Astrocyte (in vitro differentiated cells and primary cell): ENCODE measurements at regions not wholly inside any gene's neighbourhood (a gene's known extent, or its start where the extent isn't known, plus 50 kb on each side); places are given as distances from the start of the nearest gene placed in this dataset.

Source experiments
- DNase-seq: peaks from one replicate; pipeline ENCODE4 v3.0.0-alpha.2; 2010; ENCODE audit warnings: low read depth
- FAIRE-seq: peaks from 2 replicates; lab custom pipeline; 2011; peaks lifted over from hg19 to GRCh38; lab: Jason Lieb, UNC
- H2AFZ ChIP-seq: 2 replicates; pipeline ENCODE4 v1.6.0; 2012; ENCODE audit warnings: low read depth, low read length, inconsistent platforms
- H3K27ac ChIP-seq: 2 replicates; pipeline ENCODE4 v1.5.1; 2011; ENCODE audit warnings: low read depth, low read length, inconsistent platforms
- H3K27me3 ChIP-seq: 2 replicates; pipeline ENCODE4 v1.6.0; 2011; ENCODE audit warnings: low read length, inconsistent platforms; ENCODE audit not compliant: insufficient read depth
- H3K36me3 ChIP-seq: 2 replicates; pipeline ENCODE4 v1.5.1; 2011; ENCODE audit warnings: low read length, inconsistent platforms; ENCODE audit not compliant: insufficient read depth
- H3K4me1 ChIP-seq: 2 replicates; pipeline ENCODE4 v1.5.1; 2011; ENCODE audit warnings: low read length, inconsistent platforms; ENCODE audit not compliant: insufficient read depth
- H3K4me2 ChIP-seq: 2 replicates; pipeline ENCODE4 v1.6.0; 2012; ENCODE audit warnings: low read length, inconsistent platforms
- H3K4me3 ChIP-seq: 2 replicates; pipeline ENCODE4 v1.5.1; 2011; ENCODE audit warnings: low read depth, mild to moderate bottlenecking, low read length, inconsistent platforms; ENCODE audit not compliant: insufficient read depth
- H3K79me2 ChIP-seq: 2 replicates; pipeline ENCODE4 v1.6.0; 2012; ENCODE audit warnings: mild to moderate bottlenecking, low read length, inconsistent platforms; ENCODE audit not compliant: insufficient read depth
- H3K9ac ChIP-seq: 2 replicates; pipeline ENCODE4 v1.6.0; 2012; ENCODE audit warnings: mild to moderate bottlenecking, low read length, inconsistent platforms
- H3K9me3 ChIP-seq: 2 replicates; pipeline ENCODE4 v1.5.1; 2012; ENCODE audit warnings: low read depth, mild to moderate bottlenecking, low read length, inconsistent platforms; ENCODE audit not compliant: insufficient read depth
- H4K20me1 ChIP-seq: 2 replicates; pipeline ENCODE4 v1.6.0; 2012; ENCODE audit warnings: low read length, inconsistent platforms; ENCODE audit not compliant: insufficient read depth
- H3K27ac Mint-ChIP-seq: one replicate; pipeline ENCODE4 v1.8.0; 2021; ENCODE audit warnings: mild to moderate bottlenecking, mixed read lengths; ENCODE audit not compliant: unreplicated experiment
- H3K27me3 Mint-ChIP-seq: one replicate; pipeline ENCODE4 v1.8.0; 2021; ENCODE audit warnings: low read depth, mixed read lengths; ENCODE audit not compliant: unreplicated experiment
- H3K36me3 Mint-ChIP-seq: one replicate; pipeline ENCODE4 v1.8.0; 2021; ENCODE audit warnings: low read depth, mixed read lengths; ENCODE audit not compliant: unreplicated experiment
- H3K4me1 Mint-ChIP-seq: one replicate; pipeline ENCODE4 v1.8.0; 2021; ENCODE audit warnings: low read depth, mixed read lengths; ENCODE audit not compliant: unreplicated experiment
- H3K4me3 Mint-ChIP-seq: one replicate; pipeline ENCODE4 v1.8.0; 2021; ENCODE audit warnings: mild to moderate bottlenecking, moderate library complexity, mixed read lengths; ENCODE audit not compliant: unreplicated experiment
- H3K9me3 Mint-ChIP-seq: one replicate; pipeline ENCODE4 v1.8.0; 2021; ENCODE audit warnings: mild to moderate bottlenecking, mixed read lengths; ENCODE audit not compliant: unreplicated experiment
- EZH2 ChIP-seq: IDR thresholded peaks from 2 replicates; pipeline ENCODE4 v1.6.1; 2012; ENCODE audit warnings: mild to moderate bottlenecking, low read length, inconsistent platforms; ENCODE audit not compliant: insufficient read depth
- TF ChIP-seq, protein P1 (sequence below): IDR thresholded peaks from 2 replicates; pipeline ENCODE4 v1.5.1; 2011; ENCODE audit warnings: low read depth, mild to moderate bottlenecking, inconsistent platforms, low read length, moderate library complexity; ENCODE audit not compliant: insufficient read depth

GRCh38 chr5:73250645-73251044, 77.7 kb downstream of the TMEM174 start:
- TF ChIP-seq, protein P1, sequence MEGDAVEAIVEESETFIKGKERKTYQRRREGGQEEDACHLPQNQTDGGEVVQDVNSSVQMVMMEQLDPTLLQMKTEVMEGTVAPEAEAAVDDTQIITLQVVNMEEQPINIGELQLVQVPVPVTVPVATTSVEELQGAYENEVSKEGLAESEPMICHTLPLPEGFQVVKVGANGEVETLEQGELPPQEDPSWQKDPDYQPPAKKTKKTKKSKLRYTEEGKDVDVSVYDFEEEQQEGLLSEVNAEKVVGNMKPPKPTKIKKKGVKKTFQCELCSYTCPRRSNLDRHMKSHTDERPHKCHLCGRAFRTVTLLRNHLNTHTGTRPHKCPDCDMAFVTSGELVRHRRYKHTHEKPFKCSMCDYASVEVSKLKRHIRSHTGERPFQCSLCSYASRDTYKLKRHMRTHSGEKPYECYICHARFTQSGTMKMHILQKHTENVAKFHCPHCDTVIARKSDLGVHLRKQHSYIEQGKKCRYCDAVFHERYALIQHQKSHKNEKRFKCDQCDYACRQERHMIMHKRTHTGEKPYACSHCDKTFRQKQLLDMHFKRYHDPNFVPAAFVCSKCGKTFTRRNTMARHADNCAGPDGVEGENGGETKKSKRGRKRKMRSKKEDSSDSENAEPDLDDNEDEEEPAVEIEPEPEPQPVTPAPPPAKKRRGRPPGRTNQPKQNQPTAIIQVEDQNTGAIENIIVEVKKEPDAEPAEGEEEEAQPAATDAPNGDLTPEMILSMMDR: no peak
- no peak for TF ChIP-seq EZH2
- Mint-ChIP-seq H3K4me3 (no peak overlapping the region), H3K27ac (no peak overlapping the region), H3K4me1 (peaks cover 2% of the 10 kb centered on the region), H3K27me3 (peaks cover 62% of the 10 kb centered on the region), H3K9me3 (peaks cover 11% of the 10 kb centered on the region), H3K36me3 (no peaks in the 10 kb centered on the region)
- Histone ChIP-seq H3K4me1 (no peaks in the 10 kb centered on the region), H3K79me2 (no peaks in the 10 kb centered on the region), H2AFZ (no peak overlapping the region), H3K4me3 (no peak overlapping the region), H3K36me3 (no peaks in the 10 kb centered on the region), H3K27ac (no peak overlapping the region), H4K20me1 (no peaks in the 10 kb centered on the region), H3K9ac (no peak overlapping the region), H3K9me3 (no peaks in the 10 kb centered on the region), H3K4me2 (no peak overlapping the region), H3K27me3 (peaks cover 2% of the 10 kb centered on the region)
- FAIRE-seq: no peak
- DNase-seq: no peak

DNA sequence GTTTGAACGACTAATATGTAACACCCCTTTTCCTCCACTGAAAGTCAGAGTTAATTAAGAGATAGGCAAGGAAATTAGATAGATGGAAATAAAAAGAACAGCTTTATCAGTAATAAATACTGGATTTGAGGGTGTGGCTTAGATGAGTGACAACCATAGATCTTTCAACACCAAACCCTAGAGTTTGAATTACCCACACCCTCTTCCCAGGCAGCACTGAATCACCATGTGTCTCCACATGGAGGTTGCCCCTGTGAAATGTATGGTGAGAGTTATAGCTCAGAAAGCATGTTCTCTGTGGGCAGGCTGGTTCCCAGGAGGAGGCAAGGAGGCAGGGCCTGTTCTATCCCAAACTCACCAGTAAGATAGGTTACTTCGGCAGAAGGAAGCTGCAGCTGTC, 69.7 kb downstream of the TMEM174 start:
- H3K27me3 ChIP-seq: peaks cover 2% of the 10 kb centered on the region
- no peak for TF ChIP-seq EZH2
- TF ChIP-seq, protein P1: no peak
- Mint-ChIP-seq H3K27ac (no peak overlapping the region), H3K4me3 (no peak overlapping the region), H3K4me1 (peaks cover 2% of the 10 kb centered on the region), H3K27me3 (peaks cover 8% of the 10 kb centered on the region), H3K9me3 (peaks cover 3% of the 10 kb centered on the region), H3K36me3 (no peaks in the 10 kb centered on the region)
- no peaks in the 10 kb centered on the region for H4K20me1 ChIP-seq
- no peaks in the 10 kb centered on the region for H3K9me3 ChIP-seq
- H3K36me3 ChIP-seq: no peaks in the 10 kb centered on the region
- DNase-seq (no peak), FAIRE-seq (no peak)
- H2AFZ ChIP-seq: no peak overlapping the region
- no peak overlapping the region for H3K27ac ChIP-seq
- no peaks in the 10 kb centered on the region for H3K79me2 ChIP-seq
- H3K4me2 ChIP-seq: no peak overlapping the region
- H3K4me3 ChIP-seq: no peak overlapping the region
- H3K4me1 ChIP-seq: no peaks in the 10 kb centered on the region
- H3K9ac ChIP-seq: no peak overlapping the region

- Histone ChIP-seq H3K4me3 (no peak overlapping the region), H3K4me1 (peaks cover under 1% of the 10 kb centered on the region), H3K36me3 (no peaks in the 10 kb centered on the region), H3K9ac (no peak overlapping the region), H2AFZ (no peak overlapping the region), H3K27ac (no peak overlapping the region), H3K4me2 (no peak overlapping the region), H3K9me3 (no peaks in the 10 kb centered on the region), H3K79me2 (no peaks in the 10 kb centered on the region), H3K27me3 (no peaks in the 10 kb centered on the region), H4K20me1 (no peaks in the 10 kb centered on the region)
- H3K27me3 Mint-ChIP-seq: peaks cover 29% of the 10 kb centered on the region
- H3K4me3 Mint-ChIP-seq: no peak overlapping the region
- H3K36me3 Mint-ChIP-seq: no peaks in the 10 kb centered on the region
- no peaks in the 10 kb centered on the region for H3K9me3 Mint-ChIP-seq
- DNase-seq (no peak), FAIRE-seq (no peak)
- H3K27ac Mint-ChIP-seq: no peak overlapping the region
- no peak for TF ChIP-seq EZH2
- TF ChIP-seq, protein P1: no peak
- no peaks in the 10 kb centered on the region for H3K4me1 Mint-ChIP-seq
These were observed 65.9 kb downstream of the TMEM174 start for GRCh38 chr5:73238873-73239272.
